Peyer's patch (tissue), 4 donors: ENCODE measurements at regions not wholly inside any gene's neighbourhood (a gene's known extent, or its start where the extent isn't known, plus 50 kb on each side); places are given as distances from the start of the nearest gene placed in this dataset.

Experiments
- POLR2A ChIP-seq, 2 donors: fragments of 450-650 bp; IDR thresholded peaks; one replicate each; pipeline ENCODE4 v1.5.1; 2017; ENCODE audit warnings: antibody characterized with exemption in 2 of 2, mild to moderate bottlenecking in 2 of 2, moderate library complexity in 2 of 2
- TF ChIP-seq, protein P1 (sequence below), 6 experiments: fragments of 450-650 bp in 4 of 6; fragments of 200-600 bp in 2 of 6; sonication (generic) in 1 of 6; IDR thresholded peaks; one replicate each; pipeline ENCODE4 v1.5.1; 2017 to 2019; ENCODE audit warnings: antibody characterized with exemption in 6 of 6, mild to moderate bottlenecking in 3 of 6, moderate library complexity in 1 of 6

DNA sequence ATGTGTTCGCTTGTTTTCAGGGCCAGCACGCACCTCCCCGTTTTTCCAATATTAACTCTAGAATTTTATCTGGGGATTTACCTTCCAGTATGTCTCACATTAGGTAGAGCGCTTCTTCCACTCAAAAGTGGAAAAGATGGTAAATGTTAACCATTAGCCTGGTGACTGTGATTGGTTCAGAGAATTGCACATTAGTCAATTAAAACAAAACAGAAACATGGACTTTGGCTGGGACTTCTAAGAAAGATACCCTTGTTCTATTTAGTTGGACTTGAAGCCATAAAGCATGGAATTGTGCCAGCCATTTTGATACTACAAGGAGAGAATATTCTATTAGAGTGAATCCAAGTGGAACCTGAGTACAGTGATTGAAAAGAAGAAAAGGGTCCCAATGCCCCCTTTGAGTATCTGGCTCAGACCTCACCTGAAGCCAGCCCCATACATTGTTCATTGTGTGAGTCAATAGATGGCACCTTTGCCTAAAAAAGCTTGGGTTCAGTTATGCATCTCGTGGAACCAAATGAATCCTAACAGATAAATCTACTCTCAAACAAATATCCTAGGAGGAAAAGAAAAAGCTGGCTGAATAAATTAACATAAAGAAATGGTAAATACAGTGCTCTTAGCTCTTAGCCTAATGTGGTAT, 354.3 kb downstream of the IRS1 start:
- TF ChIP-seq, protein P1, sequence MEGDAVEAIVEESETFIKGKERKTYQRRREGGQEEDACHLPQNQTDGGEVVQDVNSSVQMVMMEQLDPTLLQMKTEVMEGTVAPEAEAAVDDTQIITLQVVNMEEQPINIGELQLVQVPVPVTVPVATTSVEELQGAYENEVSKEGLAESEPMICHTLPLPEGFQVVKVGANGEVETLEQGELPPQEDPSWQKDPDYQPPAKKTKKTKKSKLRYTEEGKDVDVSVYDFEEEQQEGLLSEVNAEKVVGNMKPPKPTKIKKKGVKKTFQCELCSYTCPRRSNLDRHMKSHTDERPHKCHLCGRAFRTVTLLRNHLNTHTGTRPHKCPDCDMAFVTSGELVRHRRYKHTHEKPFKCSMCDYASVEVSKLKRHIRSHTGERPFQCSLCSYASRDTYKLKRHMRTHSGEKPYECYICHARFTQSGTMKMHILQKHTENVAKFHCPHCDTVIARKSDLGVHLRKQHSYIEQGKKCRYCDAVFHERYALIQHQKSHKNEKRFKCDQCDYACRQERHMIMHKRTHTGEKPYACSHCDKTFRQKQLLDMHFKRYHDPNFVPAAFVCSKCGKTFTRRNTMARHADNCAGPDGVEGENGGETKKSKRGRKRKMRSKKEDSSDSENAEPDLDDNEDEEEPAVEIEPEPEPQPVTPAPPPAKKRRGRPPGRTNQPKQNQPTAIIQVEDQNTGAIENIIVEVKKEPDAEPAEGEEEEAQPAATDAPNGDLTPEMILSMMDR (IDR thresholded peaks at IDR 0.05) = no peak
- TF ChIP-seq POLR2A (IDR thresholded peaks at IDR 0.05) = no peak
